Activated CD8-positive, alpha-beta memory T cell treated with anti-CD3 and anti-CD28 coated beads for 24 hours (primary cell): ENCODE measurements at regions not wholly inside any gene's neighbourhood (a gene's known extent, or its start where the extent isn't known, plus 50 kb on each side); places are given as distances from the start of the nearest gene placed in this dataset.
A peak's percentile ranks its signal among the peaks of the same experiment; 100 is the strongest.
"Not testable (repeated sequence)": the region's sequence is repeated elsewhere in the genome, so short reads cannot be mapped to it uniquely, and the experiment has no call there.

Source experiments
- DNase-seq: peaks from one replicate; pipeline ENCODE4 v3.0.0-alpha.2; 2020

DNA sequence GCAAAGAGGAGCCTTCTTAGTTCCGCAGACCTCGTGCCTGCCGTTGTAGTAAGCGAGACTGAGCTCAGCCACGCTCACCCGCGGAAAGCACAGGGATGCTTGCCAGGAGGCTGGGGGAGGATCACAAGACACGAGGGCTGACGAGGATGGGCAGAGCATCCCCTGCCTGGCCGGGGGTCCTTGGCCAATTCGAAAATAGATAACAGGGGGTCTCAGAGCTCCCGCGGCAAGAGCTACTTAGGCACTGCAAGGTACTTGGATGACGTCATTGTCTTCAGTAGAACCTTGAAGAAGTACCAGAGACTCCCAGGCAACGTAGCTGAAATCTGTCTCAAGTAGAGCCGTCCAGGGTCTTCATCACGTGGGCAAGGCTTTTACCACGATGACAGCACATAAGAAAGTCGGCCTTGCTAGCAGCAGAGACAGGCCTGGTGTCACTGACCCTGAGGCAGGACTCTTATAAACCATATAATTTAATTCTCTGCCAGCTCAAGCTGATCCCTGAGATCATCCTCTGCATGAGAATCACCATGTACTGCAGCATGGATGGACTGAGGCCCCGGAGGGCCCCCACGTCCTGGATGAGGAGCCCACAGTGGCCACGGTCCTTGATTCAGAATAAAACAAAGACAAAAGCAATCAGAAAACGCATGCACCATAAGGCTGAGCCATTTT lies 81.9 kb downstream of the TMEM18 start:
- no peak for DNase-seq

DNA sequence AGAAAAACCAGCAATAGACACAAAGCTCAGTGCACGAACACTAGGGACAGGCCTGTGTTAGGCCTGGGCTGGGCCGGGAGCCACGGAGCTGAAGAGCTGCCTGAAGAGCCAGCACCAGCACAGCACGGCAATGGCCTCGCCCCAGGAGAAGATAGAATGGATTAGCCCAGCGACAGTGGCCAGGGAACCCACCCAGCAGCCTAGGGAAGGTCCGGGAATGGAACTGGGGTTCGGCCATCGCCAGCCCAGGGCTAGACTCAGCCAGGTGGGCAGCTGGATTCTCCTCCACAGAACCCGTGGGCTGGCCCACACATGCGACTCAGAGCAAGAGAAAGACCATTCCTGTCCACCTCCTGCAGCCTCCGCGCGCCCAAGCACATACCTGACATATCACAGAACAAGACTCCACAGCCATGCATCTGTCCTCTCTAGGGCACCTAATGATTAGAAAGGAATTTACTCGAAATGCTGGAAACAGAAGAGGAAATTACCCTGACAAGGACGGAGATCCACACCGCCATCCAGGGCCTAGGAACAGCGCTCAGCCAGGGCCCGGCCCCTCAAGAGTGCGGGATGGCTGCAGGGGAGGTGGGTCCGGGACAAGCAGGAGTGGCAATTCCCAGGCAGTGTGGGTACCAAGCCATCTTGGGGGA lies 82.8 kb downstream of the TMEM18 start:
- no peak for DNase-seq

DNA sequence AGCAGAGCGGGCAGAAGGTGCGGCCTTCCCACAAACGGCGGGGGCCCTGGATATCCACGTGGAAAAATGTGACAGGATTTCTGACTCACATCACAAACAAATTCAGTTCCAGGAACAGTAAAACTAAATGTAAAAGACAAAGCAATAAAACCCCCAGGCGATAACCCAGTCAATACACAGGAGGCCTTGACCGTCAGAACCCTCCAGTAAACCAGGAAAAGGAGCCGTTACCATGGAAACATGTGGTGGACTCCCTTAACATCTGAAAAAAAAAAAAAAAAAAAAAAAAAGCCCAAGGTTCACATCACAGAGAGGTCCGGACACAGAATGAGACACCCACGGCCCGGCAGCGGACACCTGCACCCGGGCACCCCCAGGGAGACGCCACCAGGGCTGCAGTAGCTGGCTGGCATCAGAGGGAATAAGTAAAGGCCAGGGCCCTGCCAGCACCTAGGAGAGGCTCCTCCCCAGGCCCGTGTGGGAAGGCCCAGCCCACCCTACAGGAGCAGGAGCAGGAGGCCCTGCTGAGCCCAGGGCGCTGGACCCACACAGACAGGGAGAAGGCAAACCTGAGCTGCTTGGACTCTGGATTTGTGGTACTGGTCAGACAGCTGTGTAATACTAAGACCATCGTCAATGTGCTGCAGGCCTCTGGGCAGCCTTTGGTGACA lies 83.7 kb downstream of the TMEM18 start:
- DNase-seq: no peak

GRCh38 chr2:592737-593136 lies 84.5 kb downstream of the TMEM18 start:
- no peak for DNase-seq

DNA sequence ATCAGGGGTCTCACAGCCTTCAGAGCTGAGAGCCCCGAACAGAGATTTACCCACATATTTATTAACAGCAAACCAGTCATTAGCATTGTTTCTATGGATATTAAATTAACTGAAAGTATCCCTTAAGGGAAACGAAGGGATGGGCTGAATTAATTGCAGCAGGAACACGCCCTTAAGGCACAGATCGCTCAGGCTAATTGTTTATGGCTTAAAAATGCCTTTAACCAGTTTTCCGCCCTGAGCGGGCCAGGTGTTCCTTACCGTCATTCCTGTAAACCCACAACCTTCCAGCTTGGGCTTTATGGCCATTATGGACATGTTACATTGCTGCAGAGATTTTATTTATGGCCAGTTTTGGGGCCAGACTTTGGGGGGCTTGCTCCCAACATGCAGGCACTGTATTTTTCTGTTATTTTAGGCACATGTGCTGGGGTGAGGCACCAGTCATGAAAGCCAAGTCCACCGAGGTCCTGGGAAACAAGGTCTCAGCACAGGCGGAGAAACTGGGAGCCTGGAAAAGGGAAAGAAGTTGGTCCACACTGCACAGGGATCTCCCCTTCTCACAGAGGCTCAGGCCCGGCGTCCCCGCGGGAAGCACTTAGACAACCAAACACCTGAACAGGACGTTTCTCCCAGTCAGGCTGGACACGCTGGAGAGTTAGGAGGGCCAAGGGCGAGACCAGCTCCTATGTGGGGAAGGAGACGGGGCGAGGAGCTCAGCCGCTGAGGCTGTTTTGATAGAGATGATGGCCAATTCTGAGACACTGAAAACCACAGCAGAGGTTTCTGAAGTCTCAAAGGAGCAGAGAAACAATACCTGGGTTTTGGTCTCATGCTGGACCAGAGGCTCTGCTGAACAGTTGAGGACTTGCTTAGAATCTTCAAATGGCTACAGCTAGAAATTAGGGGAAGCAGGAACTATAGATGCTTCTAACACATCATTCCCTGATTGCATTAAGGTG lies 86.7 kb downstream of the TMEM18 start:
- no peak for DNase-seq

DNA sequence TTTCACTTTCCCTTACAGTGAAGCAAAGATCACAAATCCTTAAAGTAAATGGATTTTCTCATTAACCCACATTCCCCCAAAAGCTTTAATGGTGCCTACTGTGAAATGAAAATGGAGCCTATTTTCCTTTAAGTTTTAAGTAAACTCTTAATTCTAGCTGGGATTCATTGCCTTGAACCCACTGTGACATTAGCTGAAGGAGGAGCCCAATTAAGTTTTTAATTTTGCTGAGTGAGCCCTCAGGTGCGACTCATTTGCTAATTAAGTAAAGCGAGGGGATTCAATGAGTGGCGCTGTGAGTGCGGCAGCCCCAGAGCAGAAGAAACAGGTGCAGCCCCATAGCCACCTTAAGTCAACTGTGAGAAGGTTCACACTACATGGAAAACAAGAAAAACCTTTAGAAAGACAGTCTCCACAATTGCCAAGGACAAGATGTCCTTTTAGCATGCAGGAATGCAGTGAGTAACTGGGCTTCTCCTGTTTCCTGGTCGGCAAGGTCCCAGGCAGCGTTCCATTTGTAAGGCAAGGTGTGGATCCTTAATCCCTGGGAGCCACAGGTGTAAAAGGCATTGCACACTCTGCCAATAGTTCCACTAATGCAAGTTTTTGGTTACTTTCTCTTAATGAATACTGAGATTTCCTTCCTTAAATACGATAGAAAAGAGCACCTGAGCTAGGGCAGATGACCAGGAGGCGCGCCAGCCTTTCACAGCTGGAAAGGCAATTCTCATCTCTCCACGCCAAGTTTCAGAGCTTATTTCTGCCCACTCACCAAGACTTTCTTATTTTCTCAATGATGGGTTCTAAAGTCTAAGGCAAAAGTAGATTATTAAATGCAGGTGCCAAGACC lies 87.7 kb downstream of the TMEM18 start:
- no peak for DNase-seq

GRCh38 chr2:588074-588645 lies 89.0 kb downstream of the TMEM18 start:
- DNase-seq: no peak

GRCh38 chr2:587087-587960 lies 89.9 kb downstream of the TMEM18 start:
- peak; percentile 52 for DNase-seq

DNA sequence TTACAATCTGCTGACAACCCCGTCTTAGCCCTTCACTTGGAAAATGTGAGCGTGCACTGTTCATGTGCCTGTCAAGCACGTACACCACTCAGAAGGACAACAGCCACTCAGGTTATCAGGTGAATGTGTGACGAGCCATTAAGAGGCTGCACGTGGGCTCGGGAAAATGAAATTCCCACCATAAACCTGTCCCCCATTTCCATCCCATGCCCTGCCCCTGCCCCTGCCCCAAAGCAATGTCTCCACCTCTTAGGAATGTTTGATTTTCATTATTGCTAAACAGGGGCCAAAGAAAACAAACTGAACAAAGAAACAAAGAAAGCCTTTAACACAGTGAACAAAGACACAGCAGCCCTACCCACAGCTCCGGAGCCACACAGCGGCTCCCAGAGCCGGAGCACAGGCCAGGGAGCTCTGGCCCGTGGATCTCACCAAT lies 90.5 kb downstream of the TMEM18 start:
- no peak for DNase-seq

- peak; percentile 73 for DNase-seq
Measured at GRCh38 chr2:584863-585823, 92.1 kb downstream of the TMEM18 start.

GRCh38 chr2:583666-584065 lies 93.5 kb downstream of the TMEM18 start:
- no peak for DNase-seq

DNA sequence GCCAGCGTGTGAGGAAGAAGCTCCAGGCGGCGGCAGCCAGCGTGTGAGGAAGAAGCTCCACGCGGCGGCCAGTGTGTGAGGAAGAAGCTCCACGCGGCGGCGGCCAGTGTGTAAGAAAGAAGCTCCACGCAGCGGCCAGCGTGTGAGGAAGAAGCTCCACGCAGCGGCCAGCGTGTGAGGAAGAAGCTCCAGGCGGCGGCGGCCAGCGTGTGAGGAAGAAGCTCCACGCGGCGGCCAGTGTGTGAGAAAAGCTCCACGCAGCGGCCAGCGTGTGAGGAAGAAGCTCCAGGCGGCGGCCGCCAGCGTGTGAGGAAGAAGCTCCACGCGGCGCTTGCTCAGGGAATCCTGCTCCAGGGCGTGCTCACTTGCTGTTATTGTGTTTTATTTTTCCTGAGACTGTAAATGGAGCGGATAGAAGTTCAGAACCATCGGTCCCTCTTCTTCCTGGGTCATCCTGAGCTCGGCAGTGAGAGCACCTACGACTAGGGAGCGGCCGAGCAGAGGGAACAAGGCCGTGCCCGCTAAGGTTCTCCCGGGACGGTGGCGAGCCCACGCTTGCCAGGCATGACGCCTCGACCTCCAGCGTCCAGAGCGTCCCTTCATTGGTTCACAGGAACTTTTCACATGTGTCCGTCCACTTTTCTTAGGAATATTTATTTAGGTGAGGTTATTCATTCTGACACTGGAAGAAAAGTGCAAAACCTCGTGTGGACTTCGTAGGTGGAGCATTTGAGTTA lies 94.2 kb downstream of the TMEM18 start:
- no peak for DNase-seq

DNA sequence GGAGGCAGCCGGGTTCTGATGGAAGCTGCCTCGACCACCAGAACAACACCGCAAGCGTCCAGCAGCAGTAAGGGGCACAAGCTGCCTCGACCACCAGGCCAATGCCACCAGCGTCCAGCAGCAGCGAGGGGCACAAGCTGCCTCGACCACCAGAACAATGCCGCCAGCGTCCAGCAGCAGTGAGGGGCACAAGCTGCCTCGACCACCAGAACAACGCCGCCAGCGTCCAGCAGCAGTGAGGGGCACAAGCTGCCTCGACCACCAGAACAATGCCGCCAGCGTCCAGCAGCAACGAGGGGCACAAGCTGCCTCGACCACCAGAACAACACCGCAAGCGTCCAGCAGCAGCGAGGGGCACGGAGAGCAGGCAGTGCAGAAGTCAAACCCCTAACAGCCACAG lies 94.9 kb downstream of the TMEM18 start:
- not testable (repeated sequence) for DNase-seq

- DNase-seq: no peak
Measured at GRCh38 chr2:579961-580360, 97.2 kb downstream of the TMEM18 start.

DNA sequence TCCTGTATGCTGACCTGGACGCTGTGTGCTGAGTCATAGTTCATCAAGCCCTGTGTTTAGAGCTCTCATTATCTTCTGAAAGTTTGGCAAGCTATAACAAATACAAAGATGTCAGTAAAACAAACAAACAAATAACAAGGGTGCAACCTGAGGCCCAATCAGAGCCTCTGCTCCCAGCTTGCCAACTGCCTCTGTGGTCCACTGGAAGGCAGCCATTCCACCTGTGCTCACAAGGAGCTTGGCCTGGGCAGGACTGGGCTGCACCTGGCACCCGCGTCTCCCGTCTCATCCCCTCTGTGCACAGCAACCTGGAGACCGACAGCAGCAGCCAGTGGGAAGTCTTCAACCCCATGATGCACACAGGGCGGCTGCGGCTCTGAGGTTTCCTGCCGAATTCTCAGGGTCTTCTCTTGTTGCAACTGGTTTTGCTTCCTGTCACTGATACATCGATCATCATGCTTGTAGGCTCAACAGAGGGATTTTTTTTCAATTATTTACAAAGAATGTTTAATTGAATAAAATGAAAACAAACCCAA lies 97.8 kb downstream of the TMEM18 start:
- DNase-seq: no peak

DNA sequence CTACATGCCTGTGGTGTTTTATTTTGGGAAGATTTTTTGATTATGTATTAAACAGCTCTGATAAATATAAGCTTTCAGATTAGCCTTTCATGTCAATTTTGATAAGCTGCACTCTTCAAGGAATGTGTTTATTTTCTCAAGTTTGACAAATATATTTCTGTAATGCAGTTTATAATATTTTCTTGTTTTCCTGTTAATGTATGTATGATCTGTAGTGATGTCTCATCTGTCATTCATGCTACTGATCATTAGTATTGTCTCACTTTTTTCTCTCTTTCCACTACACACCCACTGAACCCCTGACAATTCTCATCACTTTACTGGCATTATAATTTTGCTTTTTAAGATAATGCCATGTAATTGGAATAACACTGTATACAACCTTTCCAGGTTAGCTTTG lies 100.9 kb downstream of the TMEM18 start:
- no peak for DNase-seq

GRCh38 chr2:575727-576236 lies 101.4 kb downstream of the TMEM18 start:
- no peak for DNase-seq
